HG02763 (cell line): ENCODE measurements at regions not wholly inside any gene's neighbourhood (a gene's known extent, or its start where the extent isn't known, plus 50 kb on each side); places are given as distances from the start of the nearest gene placed in this dataset.

Experiments used
- ATAC-seq: cut with Tn5 transposase; IDR thresholded peaks from one replicate; pipeline ENCODE4 v1.9.1; 2021; ENCODE audit warnings: mild to moderate bottlenecking, moderate library complexity; ENCODE audit not compliant: unreplicated experiment

- ATAC-seq: peak; percentile 61
Observed at GRCh38 chr20:60210779-60211617, 252.8 kb downstream of the CDH26 start.

DNA sequence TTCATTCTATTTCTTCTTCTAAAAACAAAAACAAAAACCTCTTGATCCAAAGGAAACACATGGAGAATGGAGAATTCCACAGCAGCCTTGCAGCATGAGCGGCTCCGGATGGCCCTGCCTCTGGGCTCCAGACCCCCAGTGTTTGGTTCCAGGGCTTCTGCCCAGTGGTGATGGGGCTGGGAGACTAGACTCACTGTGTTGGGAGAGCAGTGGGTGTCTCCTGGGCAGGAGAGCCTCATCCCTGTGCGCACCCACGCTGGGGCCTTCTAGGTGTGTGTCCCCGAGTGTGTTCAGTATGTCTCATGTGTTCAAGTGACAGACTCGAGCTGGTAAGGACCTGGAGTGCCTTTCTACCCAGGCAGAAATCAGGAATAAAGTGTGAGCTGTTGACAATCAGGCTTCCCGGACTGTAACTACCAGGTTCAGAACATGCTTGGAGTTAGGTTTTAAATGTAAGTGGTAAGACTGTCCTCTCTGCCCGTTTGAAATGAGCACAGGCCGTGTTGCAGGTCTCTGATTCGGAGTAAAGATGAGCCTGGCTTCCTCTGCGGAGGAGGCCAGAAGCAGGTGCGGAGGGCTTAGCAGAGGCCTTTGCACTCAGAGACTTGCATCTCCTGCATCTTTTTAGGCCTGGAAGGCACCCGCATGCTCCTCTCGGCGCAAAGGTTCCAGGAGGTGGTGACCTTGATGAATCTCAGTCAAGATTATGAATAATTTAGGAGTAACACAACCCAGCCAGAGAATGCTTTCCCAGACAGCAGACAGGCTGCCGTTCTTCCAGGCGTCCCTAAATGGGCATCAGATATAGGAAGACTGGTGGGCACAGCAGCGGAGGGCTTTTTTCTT is 253.6 kb downstream of the CDH26 start:
- no peak for ATAC-seq

DNA sequence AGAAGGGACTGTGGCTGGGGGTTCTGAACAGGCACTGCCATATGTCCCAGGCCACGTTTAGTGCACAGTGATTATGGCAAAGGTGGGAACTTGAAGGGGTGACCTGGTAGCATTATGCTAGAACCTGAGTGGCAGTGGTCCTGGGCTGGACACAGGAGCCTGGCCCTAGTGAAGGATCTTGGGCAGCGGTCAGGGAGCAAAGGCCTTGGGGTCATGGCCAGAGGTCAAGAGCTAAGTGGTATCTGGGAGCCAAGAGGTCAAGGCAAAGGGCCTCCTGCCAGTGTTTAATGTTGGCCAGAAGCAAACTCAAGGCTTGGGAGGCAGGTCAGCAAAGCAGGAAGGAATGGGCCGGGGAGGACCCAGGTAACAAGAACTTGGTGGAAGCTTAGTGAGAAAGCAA is 254.5 kb downstream of the CDH26 start:
- no peak for ATAC-seq

DNA sequence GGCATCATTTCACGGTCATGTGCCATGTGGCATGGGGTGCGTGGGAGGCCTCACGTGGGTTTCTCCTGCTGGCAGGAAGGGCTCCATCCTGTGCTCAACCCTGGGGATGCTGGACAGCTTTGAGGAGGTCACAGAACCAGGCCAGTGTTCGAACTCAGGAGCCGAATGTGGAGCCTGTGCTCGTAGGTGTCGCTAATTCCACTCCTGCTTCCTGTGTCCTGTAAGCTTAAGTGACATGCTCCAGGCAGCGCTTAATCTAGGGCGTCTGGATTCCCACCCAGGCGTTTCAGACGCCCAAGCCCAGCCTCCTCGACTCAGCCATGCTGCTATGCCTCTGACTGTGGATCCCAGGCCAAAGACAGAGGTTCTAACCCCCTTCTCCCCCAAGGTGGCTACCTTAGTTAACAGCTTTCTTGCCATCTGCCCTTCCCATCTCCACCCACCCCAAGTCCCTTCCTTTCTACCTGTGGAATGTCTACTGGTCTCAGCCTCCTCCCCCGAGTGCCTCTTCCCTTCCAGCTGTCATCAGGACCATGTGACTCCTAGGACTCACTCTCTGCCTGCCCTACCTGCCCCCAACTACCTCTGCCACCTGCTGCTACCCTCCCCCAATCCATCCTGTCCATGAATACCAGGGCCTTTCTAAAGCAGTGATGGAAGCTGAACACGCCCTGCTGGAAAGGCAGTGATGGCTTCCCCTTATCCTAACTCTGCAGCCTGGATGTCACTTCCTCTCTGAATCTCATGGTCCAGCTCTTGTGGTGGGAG is 255.1 kb downstream of the CDH26 start:
- ATAC-seq: no peak

DNA sequence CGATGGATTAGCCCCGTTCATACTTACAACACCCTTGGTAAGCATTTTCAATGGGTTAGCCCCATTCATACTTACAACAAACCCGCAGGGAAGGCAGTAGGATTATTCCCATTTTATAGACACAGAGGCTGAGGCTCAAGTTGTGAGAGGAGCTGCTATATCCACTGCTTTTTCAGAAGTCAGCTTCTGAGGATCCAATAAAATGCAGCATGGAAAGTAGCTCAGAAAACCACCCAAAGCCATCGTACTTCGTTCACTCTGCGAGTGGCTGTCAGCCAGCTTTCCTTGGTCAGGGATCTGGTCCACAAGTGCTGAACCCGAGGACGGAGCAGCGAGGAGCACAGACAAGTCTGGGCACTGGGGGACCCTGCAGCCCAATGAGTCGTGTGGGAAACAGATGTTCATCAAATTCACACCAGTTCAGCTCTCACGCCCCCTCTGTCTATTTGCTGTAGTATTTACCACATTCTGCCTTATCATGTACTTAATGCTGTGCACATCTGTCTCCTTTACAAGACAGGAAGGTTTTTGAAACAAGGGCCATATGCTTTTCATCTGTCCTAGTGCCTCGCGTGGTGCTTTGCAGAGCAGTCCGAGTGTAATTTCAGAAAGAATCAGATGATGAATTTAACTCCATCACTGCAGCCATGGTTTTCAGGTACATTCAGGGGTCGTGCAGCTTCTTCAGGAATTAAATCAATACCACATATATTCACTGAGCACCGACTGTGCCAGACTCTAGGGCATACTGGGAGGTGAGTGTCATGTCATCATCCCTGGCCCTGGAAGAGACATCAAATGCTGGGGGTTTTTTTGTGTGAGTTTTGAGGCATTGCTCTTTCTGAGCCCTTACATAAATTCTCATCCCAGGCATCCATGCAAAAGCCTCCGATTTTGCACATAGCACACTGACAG is 256.9 kb downstream of the CDH26 start:
- no peak for ATAC-seq

DNA sequence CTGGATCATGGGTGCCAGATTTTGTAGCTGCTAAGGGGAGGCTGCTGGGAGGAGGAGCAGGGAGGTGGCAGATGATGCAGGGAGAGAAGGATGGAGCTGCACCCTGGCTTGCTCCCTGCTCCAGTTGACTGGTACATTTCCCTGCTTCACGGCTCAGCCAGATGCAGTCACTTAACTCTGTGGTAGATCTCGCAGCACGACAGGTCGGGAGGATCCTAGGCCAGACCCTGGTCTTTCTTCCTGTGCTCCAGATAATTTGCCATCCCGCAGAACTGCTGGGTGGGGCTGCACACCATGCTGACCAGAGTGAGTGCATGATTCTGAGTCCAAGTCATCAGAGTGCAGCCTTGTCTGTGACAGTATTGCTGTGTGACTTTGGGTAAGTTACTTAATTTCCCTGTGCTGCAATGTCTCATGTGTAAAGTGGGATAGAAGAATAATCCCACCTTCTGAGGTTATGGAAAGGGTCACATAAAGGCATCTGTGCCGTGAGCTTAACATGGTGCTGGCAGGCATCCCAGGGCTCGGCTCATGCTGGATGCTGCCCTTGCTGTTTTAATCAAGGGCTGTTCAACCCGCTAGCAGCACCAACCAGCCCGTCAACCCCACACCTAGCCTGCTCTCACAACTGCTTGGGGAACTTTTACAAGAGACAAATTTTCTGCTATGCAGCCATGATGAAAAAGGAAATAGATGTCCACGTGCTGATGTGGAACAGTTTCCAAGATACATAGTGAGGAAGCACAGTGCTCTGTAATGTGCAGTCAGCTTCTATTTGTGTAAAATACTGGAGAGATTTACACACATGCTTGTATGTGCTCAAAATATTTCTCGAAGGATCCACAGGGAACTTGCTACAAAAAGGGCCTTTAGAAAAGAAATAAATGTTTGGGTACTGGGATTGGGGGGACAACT is 257.9 kb downstream of the CDH26 start:
- ATAC-seq: no peak

DNA sequence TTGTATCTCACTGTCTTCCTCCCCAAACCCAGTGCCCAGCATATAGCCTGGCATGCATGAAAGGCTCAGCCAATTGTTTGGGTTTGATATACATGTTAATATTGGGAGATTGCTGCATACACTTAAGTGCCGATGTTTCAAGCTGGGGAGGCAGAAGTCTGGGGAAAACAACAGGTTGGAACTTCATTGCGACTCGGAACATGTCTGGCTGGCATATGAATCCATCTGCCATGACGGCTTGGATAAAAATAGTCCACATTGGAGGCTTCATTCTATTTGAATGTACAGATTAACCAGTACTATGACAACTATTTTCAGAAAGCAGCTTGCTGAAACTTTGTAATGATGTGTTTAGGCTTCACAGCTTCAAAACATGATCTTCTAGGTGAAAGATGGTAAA is 261.0 kb downstream of the CDH26 start:
- no peak for ATAC-seq

- ATAC-seq: no peak
Observed at GRCh38 chr20:60219984-60220562, 261.9 kb downstream of the CDH26 start.

GRCh38 chr20:60220706-60221105 is 262.5 kb downstream of the CDH26 start:
- no peak for ATAC-seq

- ATAC-seq: no peak
Observed at GRCh38 chr20:60221593-60221992, 263.4 kb downstream of the CDH26 start.

DNA sequence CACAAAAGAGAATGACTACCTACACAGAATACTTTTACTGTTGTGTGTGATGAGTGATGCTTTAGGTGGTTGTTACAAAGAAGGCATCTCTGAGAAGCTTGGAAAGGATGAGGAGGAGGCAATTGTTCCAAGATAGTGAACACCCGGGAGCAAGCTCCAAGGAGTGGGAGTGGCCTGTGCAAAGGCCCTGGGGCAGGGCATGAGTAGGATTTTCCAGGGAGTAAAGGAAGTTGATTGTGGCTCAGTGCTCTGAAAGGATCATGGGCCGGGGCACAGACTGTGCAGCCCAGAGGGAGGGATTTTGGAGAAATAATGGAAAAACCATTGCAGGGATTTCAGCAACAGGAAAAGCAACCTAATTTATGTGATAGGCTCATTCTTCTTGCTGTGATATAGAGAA is 264.3 kb downstream of the CDH26 start:
- no peak for ATAC-seq

DNA sequence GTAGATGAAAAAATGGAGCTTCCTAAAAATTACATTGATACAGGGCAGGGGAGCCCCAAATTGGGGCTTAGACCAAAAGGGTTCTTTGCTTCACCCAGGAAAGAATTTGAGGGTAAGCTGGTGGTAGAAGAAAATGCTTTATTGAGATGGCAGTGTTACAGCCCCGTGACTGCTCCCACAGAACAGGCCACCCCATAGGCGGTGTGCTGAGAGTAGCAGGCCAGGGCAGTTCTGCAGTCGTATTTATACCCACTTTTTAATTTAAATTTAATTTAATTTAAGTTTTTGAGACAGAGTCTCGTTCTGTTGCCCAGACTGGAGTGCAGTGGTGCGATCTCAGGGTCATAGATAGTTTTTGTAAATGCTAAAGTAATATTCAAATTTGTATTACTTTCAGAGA is 265.0 kb downstream of the CDH26 start:
- ATAC-seq: no peak

DNA sequence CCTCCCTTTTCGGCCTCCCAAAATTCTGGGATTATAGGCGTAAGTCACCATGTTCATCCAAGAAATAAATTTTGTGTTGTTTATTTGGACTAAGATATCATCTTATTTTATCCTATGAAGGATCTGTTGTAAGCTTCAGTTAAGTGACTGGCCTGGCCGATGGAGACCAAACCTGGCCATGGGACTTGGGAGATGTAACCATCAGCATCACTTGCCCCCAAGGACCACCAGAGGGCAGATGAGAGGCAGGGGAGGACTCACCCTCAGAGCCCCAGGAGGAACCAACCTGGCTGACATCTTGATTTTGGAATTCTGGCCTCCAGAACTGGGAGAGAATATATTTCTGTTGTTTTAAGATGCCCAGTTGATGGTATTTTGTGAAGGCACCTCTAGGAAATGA is 266.7 kb downstream of the CDH26 start:
- no peak for ATAC-seq

DNA sequence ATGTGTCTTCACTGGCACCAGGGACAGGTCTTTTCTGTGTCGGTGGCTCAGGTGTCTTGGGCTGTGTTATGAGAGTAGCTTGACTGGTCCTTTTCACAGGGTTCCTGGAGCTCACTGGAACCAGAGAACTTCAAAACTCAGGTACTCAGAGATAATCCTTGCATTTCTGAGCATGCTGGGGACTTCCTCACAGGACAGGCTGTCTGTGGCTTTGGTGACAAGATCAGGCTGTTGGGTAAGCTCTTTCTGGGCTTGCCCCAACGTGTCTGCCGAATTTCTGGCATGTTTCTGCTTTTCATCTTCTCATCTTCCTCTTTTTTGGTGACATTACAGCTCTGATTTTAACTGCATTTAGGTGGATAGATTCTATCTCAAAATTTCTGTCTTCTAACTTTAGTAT is 270.0 kb downstream of the CDH26 start:
- no peak for ATAC-seq

DNA sequence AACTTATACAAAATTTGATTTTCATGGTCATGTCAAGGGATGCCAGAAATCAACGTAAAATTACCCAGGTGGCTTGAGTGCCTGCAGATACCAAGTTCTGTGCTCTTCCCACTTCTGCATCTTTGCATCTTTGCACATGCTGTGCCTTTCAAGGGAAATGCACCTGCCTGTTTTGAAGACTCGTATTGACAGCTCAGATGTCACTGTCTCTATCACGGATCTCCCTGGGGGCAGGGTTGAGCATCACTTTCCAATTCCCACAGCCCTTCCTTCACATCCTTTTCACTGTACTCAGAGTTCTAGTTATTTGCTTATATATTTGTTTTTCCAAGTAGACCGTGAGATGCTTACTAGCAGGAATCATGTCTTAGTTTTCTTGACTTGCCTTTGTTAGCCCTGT is 274.2 kb downstream of the CDH26 start:
- no peak for ATAC-seq

- ATAC-seq: no peak
Observed at GRCh38 chr20:60233018-60233630, 274.9 kb downstream of the CDH26 start.

- ATAC-seq: no peak
Observed at GRCh38 chr20:60236613-60237012, 278.4 kb downstream of the CDH26 start.

- ATAC-seq: no peak
Observed at GRCh38 chr20:60237981-60238380, 279.8 kb downstream of the CDH26 start.
